ENCODE measurements at regions not wholly inside any gene's neighbourhood (a gene's known extent, or its start where the extent isn't known, plus 50 kb on each side); places are given as distances from the start of the nearest gene placed in this dataset.

GRCh38 chr14:26200687-26201086 lies 397.1 kb downstream of the NOVA1 start:
- H3K27ac ChIP-seq: no peak overlapping the region
- no peak for TF ChIP-seq POLR2A (IDR thresholded peaks at IDR 0.05)
- TF ChIP-seq, protein P1, sequence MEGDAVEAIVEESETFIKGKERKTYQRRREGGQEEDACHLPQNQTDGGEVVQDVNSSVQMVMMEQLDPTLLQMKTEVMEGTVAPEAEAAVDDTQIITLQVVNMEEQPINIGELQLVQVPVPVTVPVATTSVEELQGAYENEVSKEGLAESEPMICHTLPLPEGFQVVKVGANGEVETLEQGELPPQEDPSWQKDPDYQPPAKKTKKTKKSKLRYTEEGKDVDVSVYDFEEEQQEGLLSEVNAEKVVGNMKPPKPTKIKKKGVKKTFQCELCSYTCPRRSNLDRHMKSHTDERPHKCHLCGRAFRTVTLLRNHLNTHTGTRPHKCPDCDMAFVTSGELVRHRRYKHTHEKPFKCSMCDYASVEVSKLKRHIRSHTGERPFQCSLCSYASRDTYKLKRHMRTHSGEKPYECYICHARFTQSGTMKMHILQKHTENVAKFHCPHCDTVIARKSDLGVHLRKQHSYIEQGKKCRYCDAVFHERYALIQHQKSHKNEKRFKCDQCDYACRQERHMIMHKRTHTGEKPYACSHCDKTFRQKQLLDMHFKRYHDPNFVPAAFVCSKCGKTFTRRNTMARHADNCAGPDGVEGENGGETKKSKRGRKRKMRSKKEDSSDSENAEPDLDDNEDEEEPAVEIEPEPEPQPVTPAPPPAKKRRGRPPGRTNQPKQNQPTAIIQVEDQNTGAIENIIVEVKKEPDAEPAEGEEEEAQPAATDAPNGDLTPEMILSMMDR (IDR thresholded peaks at IDR 0.05): no peak
- H3K36me3 ChIP-seq: no peaks in the 10 kb centered on the region
- H3K9me3 ChIP-seq: peaks cover 0 to 2% (median 0%) of the 10 kb centered on the region in 12 donors
- H3K4me1 ChIP-seq: peaks cover 0 to 7% (median 0%) of the 10 kb centered on the region in 12 donors
- WGBS, 4 donors: 84 to 94% (median 88%) methylated on average over 3 of the region's 3 CpGs
- no peak overlapping the region for H3K4me3 ChIP-seq
- ATAC-seq: no peak
- intact Hi-C loops (cut with DNase I): no loop called here
- no peak for DNase-seq
- peaks cover 0 to 17% (median 4%) of the 10 kb centered on the region in 9 donors for H3K27me3 ChIP-seq

DNA sequence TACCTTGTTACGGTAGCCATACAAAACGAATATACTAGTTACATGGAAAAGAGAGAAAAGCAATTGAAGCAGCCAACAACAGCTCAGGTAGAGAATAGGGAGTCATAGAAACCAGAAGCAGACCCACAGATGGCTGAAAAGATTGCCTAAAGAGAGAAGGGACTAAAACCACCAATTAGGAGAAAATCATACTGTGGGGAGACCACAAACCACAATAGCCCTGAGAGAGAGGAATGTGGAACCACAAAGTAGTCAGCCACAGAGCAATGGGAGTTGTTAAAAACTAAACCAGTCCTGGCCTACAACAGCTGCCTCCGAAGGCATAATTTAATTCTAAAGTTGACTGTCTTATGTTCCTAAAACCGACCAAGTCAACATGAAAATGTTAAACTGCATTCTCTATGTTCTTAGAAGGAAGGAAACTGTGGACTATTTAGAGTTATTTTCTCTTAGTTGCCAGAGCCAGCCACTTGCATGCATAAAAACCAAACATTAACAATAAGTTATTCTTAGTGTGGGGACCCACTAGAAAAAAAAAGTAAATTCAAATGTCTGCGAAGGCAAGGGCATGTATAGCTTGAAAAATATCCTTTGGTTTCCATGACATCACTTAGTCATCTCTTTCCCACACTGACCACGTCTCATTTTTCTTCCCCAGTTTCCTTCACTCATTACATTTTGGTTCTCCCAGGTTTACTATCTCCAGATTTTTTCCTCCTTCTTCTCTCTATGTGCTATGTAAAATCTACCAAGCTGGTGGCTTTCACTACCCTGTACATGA lies 398.1 kb downstream of the NOVA1 start:
- no peaks in the 10 kb centered on the region for H3K36me3 ChIP-seq
- peaks cover 0 to 2% (median 0%) of the 10 kb centered on the region in 12 donors for H3K9me3 ChIP-seq
- DNase-seq (no peak), ATAC-seq (no peak)
- H3K27ac ChIP-seq: no peak overlapping the region
- intact Hi-C loops (cut with DNase I): no loop called here
- peaks cover 0 to under 1% (median 0%) of the 10 kb centered on the region in 12 donors for H3K4me1 ChIP-seq
- H3K27me3 ChIP-seq: peaks cover 0 to 8% (median 3%) of the 10 kb centered on the region in 9 donors
- 59 to 74% (median 69%) methylated on average over 6 of the region's 6 CpGs for WGBS, 4 donors
- TF ChIP-seq, protein P1 (IDR thresholded peaks at IDR 0.05): no peak
- no peak for TF ChIP-seq POLR2A (IDR thresholded peaks at IDR 0.05)
- no peak overlapping the region for H3K4me3 ChIP-seq

DNA sequence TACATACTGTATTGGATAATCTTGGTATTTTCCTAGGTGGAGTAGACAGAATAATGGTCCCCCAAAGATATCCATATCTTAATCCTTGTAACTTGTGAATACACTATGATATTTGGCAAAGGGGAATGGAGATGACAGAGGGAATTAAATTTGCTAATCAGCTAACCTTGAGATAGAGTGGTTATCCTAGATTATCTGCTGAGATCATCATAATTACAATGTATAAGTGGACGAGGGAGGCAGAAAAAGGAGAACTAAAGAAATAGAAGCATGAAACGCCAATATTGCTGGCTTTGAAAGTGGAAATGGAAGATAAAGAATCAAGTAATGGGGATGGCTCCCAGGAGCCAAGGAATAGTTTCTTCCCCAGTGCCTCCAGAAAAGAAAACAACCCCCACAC lies 398.7 kb downstream of the NOVA1 start:
- H3K27ac ChIP-seq: no peak overlapping the region
- intact Hi-C loops (cut with DNase I): no loop called here
- no peaks in the 10 kb centered on the region for H3K36me3 ChIP-seq
- no peaks in the 10 kb centered on the region for H3K4me1 ChIP-seq
- TF ChIP-seq, protein P1 (IDR thresholded peaks at IDR 0.05): no peak
- TF ChIP-seq POLR2A (IDR thresholded peaks at IDR 0.05): no peak
- no peak for ATAC-seq
- H3K4me3 ChIP-seq: no peak overlapping the region
- no peak for DNase-seq
- peaks cover 0 to 2% (median 0%) of the 10 kb centered on the region in 12 donors for H3K9me3 ChIP-seq
- peaks cover 0 to 7% (median 0%) of the 10 kb centered on the region in 9 donors for H3K27me3 ChIP-seq
- 52 to 64% (median 63%) methylated on average over 2 of the region's 2 CpGs for WGBS, 4 donors

- intact Hi-C loops (cut with DNase I): no loop called here
- DNase-seq (no peak), ATAC-seq (no peak)
- Histone ChIP-seq H3K4me3 (no peak overlapping the region), H3K27me3 (peaks cover 0 to 3% (median 0%) of the 10 kb centered on the region in 9 donors), H3K4me1 (no peaks in the 10 kb centered on the region), H3K36me3 (no peaks in the 10 kb centered on the region), H3K9me3 (peaks cover 0 to 2% (median 0%) of the 10 kb centered on the region in 12 donors), H3K27ac (no peak overlapping the region)
- TF ChIP-seq, protein P1 (IDR thresholded peaks at IDR 0.05): no peak
- 84 to 93% (median 92%) methylated on average over 1 of the region's 1 CpG for WGBS, 4 donors
These were observed 403.0 kb downstream of the NOVA1 start for GRCh38 chr14:26194816-26195215.
